KOPT-K1 (cell line): ENCODE measurements at regions not wholly inside any gene's neighbourhood (a gene's known extent, or its start where the extent isn't known, plus 50 kb on each side); places are given as distances from the start of the nearest gene placed in this dataset.

Experiments used
- H3K27ac ChIP-seq: fragments of 200-600 bp; sonication (generic); 2 replicates; pipeline ENCODE4 v1.5.1; 2016; ENCODE audit warnings: antibody characterized with exemption, mild to moderate bottlenecking, low read depth, low read length; ENCODE audit not compliant: poor library complexity, severe bottlenecking
- H3K36me3 ChIP-seq: fragments of 200-600 bp; sonication (generic); 2 replicates; pipeline ENCODE4 v1.5.1; 2017; ENCODE audit warnings: antibody characterized with exemption, mild to moderate bottlenecking, low read length, moderate library complexity; ENCODE audit not compliant: insufficient read depth
- H3K9me3 ChIP-seq: fragments of 200-600 bp; sonication (generic); 2 replicates; pipeline ENCODE4 v1.5.1; 2017; ENCODE audit warnings: antibody characterized with exemption, low read length, mild to moderate bottlenecking; ENCODE audit not compliant: insufficient read depth, poor library complexity, severe bottlenecking

DNA sequence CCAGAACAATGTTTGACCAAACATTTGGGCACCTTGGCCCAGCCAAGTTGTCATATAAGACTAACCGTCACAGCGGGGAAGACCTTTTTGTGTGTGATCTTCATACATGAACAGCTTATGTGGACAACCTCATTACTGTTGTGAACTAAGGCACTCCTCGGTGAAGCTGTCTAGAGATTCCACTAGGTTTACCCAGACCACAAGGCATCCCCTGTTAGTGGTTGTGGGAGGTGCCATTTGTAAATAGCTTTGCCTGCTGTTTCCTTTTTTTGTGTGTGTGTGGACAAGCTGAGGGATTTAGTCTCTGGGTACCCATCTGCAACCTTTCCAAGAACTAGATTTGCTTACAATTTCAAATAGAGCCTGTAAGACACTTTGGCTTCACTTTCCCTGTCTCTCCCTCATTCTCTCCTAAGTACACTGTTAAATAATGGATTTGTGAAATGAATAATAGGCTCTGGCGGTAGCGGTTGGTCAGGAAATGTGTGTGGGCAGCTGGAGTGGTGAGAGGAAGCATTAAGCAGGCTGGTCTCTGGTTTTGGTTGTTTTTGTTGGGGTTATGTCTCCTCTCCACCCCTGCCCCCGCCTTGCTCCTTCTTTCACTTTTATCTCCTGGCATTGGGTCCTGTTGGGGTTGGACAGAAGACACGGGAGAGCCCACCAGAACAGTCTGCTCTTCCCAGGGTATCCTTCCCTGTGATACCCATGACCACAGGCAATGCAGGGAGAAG is 727.6 kb downstream of the VRK1 start:
- no peaks in the 10 kb centered on the region for H3K36me3 ChIP-seq
- no peaks in the 10 kb centered on the region for H3K9me3 ChIP-seq
- no peak overlapping the region for H3K27ac ChIP-seq

DNA sequence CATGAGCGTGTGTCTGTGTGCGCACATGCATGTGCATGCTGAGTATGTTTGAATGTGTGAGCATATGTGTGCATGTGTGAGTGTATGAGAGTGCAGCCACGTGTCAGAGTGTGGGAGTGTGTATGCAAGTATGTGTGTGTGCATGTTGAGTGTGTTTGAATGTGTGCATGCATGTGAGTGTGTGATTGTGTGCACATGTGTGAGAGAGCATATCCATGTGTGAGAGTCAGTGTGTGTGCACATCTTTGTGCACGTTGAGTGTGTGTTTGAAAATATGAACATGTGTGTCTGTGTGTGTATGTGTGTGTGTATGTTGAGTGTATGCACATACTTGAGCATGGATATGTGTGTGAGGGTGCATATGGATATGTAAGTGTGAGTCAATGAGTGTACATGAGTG is 730.8 kb downstream of the VRK1 start:
- H3K36me3 ChIP-seq = no peaks in the 10 kb centered on the region
- H3K9me3 ChIP-seq = no peaks in the 10 kb centered on the region
- no peak overlapping the region for H3K27ac ChIP-seq

GRCh38 chr14:97532052-97532451 is 734.9 kb downstream of the VRK1 start:
- no peaks in the 10 kb centered on the region for H3K9me3 ChIP-seq
- H3K27ac ChIP-seq = no peak overlapping the region
- H3K36me3 ChIP-seq = no peaks in the 10 kb centered on the region

DNA sequence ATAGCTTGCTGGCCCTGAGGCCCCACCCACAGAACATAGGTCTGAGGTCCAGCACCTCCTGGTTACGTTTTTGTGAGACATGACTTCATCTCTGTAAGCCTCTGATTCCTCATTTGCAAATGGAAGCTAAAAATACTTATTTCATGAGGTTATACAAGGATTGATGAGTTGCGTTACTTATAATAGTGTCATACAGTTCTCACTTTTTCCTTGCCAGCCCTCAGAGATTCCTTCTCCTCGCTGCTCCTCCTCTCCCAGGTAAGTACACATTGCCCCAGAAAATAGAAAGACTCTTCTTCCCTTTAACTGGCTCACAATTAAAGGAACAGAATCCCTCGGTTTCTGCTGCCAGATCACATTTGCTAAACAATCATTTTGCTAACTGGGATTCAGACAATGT is 739.2 kb downstream of the VRK1 start:
- no peak overlapping the region for H3K27ac ChIP-seq
- no peaks in the 10 kb centered on the region for H3K9me3 ChIP-seq
- no peaks in the 10 kb centered on the region for H3K36me3 ChIP-seq

GRCh38 chr14:97538749-97539410 is 741.7 kb downstream of the VRK1 start:
- Histone ChIP-seq H3K36me3 (no peaks in the 10 kb centered on the region), H3K27ac (no peak overlapping the region), H3K9me3 (no peaks in the 10 kb centered on the region)

GRCh38 chr14:97539411-97539795 is 742.2 kb downstream of the VRK1 start:
- no peaks in the 10 kb centered on the region for H3K36me3 ChIP-seq
- no peaks in the 10 kb centered on the region for H3K9me3 ChIP-seq
- H3K27ac ChIP-seq = no peak overlapping the region

- Histone ChIP-seq H3K36me3 (no peaks in the 10 kb centered on the region), H3K9me3 (no peaks in the 10 kb centered on the region), H3K27ac (no peak overlapping the region)
These were observed 742.7 kb downstream of the VRK1 start for GRCh38 chr14:97539884-97540283.

- Histone ChIP-seq H3K36me3 (no peaks in the 10 kb centered on the region), H3K27ac (no peak overlapping the region), H3K9me3 (no peaks in the 10 kb centered on the region)
These were observed 746.0 kb downstream of the VRK1 start for GRCh38 chr14:97543221-97543620.

DNA sequence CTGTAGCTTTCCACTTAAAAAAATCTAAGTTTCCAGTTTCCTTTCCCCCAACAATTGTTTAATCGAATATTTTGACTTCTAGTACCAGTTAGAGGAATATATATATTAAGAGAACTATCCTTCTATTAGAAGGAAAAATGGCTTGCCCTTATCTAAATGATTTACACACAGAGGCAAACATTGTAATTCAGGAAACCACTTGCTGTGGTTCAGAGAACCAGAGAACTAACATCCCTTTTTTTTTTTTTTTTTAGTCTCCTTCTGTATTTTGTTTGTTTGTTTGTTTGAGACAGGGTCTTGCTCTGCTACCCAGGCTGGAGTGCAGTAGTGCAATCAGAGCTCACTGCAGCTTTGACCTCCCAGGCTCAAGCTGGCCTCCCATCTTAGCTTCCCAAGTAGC is 746.6 kb downstream of the VRK1 start:
- Histone ChIP-seq H3K9me3 (no peaks in the 10 kb centered on the region), H3K27ac (no peak overlapping the region), H3K36me3 (no peaks in the 10 kb centered on the region)

DNA sequence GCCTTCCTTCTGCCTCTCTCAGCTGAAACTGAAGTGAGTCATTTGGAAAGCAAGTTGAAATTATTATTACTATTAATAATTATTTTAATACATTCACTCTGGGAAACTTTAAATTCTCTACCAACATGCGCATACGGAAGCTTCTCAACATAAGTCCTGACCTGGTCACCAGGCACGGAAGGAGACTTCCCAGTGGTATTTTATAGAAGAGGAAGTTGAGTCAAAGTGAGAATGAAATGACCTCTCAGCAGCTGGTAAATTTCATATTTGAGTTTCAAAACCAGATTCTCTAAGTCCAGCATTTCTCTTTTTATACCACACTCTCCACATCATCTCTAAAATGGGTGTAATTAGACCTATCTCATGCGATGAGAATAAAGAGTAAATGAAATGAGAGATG is 747.4 kb downstream of the VRK1 start:
- no peaks in the 10 kb centered on the region for H3K9me3 ChIP-seq
- H3K36me3 ChIP-seq = no peaks in the 10 kb centered on the region
- no peak overlapping the region for H3K27ac ChIP-seq

DNA sequence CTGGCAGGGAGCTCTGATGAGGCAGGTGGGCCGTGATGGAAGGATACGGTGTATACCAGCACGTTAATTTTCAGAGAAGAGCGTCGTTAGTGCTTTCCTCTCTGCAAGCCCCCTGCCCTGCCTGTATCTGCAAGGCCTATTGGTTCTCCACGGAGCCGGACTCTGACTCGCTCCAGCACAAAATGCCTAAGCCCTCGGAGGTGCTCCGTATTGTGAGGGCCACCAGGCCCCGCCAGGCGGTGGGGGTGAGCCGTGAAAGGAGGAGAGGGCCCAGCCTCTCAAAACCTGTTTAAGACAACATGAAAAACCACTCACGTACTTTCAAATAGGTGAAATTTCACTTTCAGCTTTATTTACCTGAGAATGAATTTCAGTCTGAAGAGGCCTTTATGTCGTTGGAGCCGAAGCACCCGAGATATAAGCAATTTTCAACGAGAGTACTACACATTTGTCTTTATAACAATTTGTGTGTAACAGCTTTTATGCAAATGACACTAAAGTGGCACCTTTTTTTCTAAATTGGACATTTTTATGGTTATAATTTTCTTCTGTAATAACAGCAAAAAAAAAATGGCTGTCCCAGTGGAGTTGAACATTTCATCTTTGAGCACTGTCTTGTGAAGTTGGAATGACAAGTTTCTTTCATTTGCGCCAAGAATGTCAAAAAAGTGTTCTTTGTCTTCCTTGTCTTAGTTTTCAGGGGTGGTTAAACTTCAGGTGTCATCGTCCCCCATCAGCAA is 749.5 kb downstream of the VRK1 start:
- H3K27ac ChIP-seq = no peak overlapping the region
- no peaks in the 10 kb centered on the region for H3K36me3 ChIP-seq
- no peaks in the 10 kb centered on the region for H3K9me3 ChIP-seq

GRCh38 chr14:97550463-97550862 is 753.3 kb downstream of the VRK1 start:
- Histone ChIP-seq H3K36me3 (no peaks in the 10 kb centered on the region), H3K9me3 (no peaks in the 10 kb centered on the region), H3K27ac (no peak overlapping the region)

DNA sequence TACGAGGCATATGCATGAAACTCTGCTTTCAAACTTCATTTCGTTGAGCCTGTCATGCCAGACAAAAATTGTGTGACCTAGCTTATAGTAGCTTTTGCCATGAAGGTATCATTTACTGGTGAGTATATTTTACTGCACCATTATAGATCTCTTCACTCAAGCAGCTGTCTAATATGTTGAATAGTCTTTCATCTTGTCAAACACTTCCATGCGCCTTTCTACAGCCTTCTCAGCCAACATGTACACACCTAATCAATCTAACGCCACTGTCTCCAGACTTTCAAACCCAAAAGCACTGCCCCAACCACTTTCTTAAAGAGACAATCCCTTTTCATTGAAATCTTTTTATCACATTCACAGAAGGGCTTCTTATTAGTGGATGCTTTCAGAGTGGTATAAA is 757.4 kb downstream of the VRK1 start:
- H3K9me3 ChIP-seq = no peaks in the 10 kb centered on the region

DNA sequence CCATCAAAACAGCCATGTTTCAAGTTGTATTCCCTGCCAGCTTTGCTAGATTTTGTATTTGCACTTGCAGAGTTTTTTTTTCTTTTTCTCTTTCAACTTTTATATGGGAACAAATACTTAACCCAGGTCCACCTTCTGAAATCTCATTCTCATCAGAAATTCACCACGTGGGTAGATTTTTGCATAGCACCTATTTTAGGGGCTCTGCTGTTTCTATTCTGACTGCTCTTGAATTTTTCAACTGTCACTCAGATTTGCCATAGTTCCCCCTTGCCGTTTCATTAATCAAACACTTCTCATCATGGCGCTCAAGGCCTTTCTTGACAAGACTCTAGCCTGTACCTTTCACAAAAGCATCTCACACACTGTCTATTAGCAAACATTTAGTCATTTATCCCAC is 767.2 kb downstream of the VRK1 start:
- H3K9me3 ChIP-seq = peaks cover 4% of the 10 kb centered on the region
- H3K36me3 ChIP-seq = no peaks in the 10 kb centered on the region
- H3K27ac ChIP-seq = no peak overlapping the region

More for the DNA sequence above, 757.4 kb downstream of the VRK1 start:
- Histone ChIP-seq H3K36me3 (no peaks in the 10 kb centered on the region), H3K27ac (no peak overlapping the region)

GRCh38 chr14:97571201-97571600 is 774.0 kb downstream of the VRK1 start:
- Histone ChIP-seq H3K9me3 (peaks cover 11% of the 10 kb centered on the region), H3K36me3 (no peaks in the 10 kb centered on the region), H3K27ac (no peak overlapping the region)
